ENCODE measurements at regions not wholly inside any gene's neighbourhood (a gene's known extent, or its start where the extent isn't known, plus 50 kb on each side); places are given as distances from the start of the nearest gene placed in this dataset.

GRCh38 chr4:35562861-35563260 lies 681.5 kb downstream of the ARAP2 start:
- no peak for TF ChIP-seq CTCF (IDR thresholded peaks at IDR 0.05)
- no peak for TF ChIP-seq POLR2A (IDR thresholded peaks at IDR 0.05)

Data from right lobe of liver (tissue), 4 donors.